Panc1 (cell line): ENCODE measurements at regions not wholly inside any gene's neighbourhood (a gene's known extent, or its start where the extent isn't known, plus 50 kb on each side); places are given as distances from the start of the nearest gene placed in this dataset.

Experiments used
- CTCF ChIP-seq: fragments of 450-650 bp; IDR thresholded peaks from 2 replicates; pipeline ENCODE4 v1.5.1; 2017; ENCODE audit warnings: mild to moderate bottlenecking
- POLR2AphosphoS5 ChIP-seq: IDR thresholded peaks from 2 replicates; pipeline ENCODE4 v1.6.1; 2012; ENCODE audit warnings: mild to moderate bottlenecking, low read depth, low read length, moderate library complexity
- REST ChIP-seq, 2 experiments: IDR thresholded peaks; 2 replicates each; pipeline ENCODE4 v1.6.1; 2011 to 2012; ENCODE audit warnings: low read depth in 2 of 2, control low read depth in 1 of 2, low read length in 1 of 2, mild to moderate bottlenecking in 1 of 2, moderate library complexity in 1 of 2; ENCODE audit not compliant: insufficient read depth in 1 of 2
- SIN3A ChIP-seq: IDR thresholded peaks from 2 replicates; pipeline ENCODE4 v1.6.1; 2012; ENCODE audit warnings: low read depth, mild to moderate bottlenecking, low read length, moderate library complexity, borderline replicate concordance; ENCODE audit not compliant: insufficient read depth
- TCF7L2 ChIP-seq: IDR thresholded peaks from 2 replicates; pipeline ENCODE4 v1.6.1; 2011; ENCODE audit warnings: mild to moderate bottlenecking, low read depth, low read length, inconsistent platforms

GRCh38 chr13:99044764-99045163, 66.9 kb upstream of the DOCK9 start:
- no peak for TF ChIP-seq CTCF
- TF ChIP-seq REST (IDR thresholded peaks at IDR 0.05; ENCODE audit: insufficient read depth in 1 of 2, low read depth in 2 of 2, low read length in 1 of 2) = no peak
- no peak for TF ChIP-seq POLR2AphosphoS5
- TF ChIP-seq TCF7L2 = no peak
- no peak for TF ChIP-seq SIN3A
